Endothelial cell of umbilical vein (primary cell): ENCODE measurements at regions not wholly inside any gene's neighbourhood (a gene's known extent, or its start where the extent isn't known, plus 50 kb on each side); places are given as distances from the start of the nearest gene placed in this dataset.

ENCODE experiments used
- BruUV-seq: library from RNA; stranded (reverse); fragments of 400-500 nt; replicated peaks from 2 replicates; lab custom pipeline; 2021; lab: Mats Ljungman, UMichigan
- CTCF ChIA-PET: fragments of 300-600, 350-600 bp; sonication (Branson Sonifier 250); formaldehyde crosslinking; loops from one replicate; lab custom pipeline; 2021; ENCODE audit warnings: antibody characterized with exemption, inconsistent platforms; lab: Charles Lee
- POLR2A ChIA-PET: fragments of 300-600, 350-600 bp; sonication (Branson Sonifier 250); formaldehyde crosslinking; loops from one replicate; lab custom pipeline; 2021; ENCODE audit warnings: antibody characterized with exemption, inconsistent platforms; lab: Charles Lee
- DNase-seq: peaks from one replicate; pipeline ENCODE4 v3.0.0-alpha.2; 2011; ENCODE audit warnings: low read depth, low spot score
- FAIRE-seq: peaks from 2 replicates; lab custom pipeline; 2011; peaks lifted over from hg19 to GRCh38; lab: Jason Lieb, UNC
- H2AFZ ChIP-seq: 2 replicates; pipeline ENCODE4 v1.6.0; 2012; ENCODE audit warnings: low read depth, low read length, control low read depth, inconsistent platforms
- H3K27ac ChIP-seq: 2 replicates; pipeline ENCODE4 v1.5.1; 2011; ENCODE audit warnings: low read depth, mild to moderate bottlenecking, control low read depth, low read length, moderate library complexity; ENCODE audit not compliant: insufficient read depth
- H3K27me3 ChIP-seq, 2 experiments: 2 replicates each; pipeline versions ENCODE4 v1.6.0 to v1.6.1; 2011; ENCODE audit warnings: low read length in 2 of 2, mixed read lengths in 1 of 2; ENCODE audit not compliant: control insufficient read depth in 2 of 2, insufficient read depth in 2 of 2
- H3K36me3 ChIP-seq, 2 experiments: 2 replicates in 1 of 2; 3 replicates in 1 of 2; pipeline ENCODE4 v1.5.1; 2011; ENCODE audit warnings: low read length in 2 of 2, mild to moderate bottlenecking in 1 of 2, moderate library complexity in 1 of 2; ENCODE audit not compliant: control insufficient read depth in 2 of 2, insufficient read depth in 2 of 2; ENCODE audit errors: extremely low read depth in 1 of 2
- H3K4me1 ChIP-seq: 3 replicates; pipeline ENCODE4 v1.5.1; 2011; ENCODE audit warnings: mild to moderate bottlenecking, low read length; ENCODE audit not compliant: control insufficient read depth, insufficient read depth; ENCODE audit errors: extremely low read depth
- H3K4me2 ChIP-seq: 2 replicates; pipeline ENCODE4 v1.6.1; 2011; ENCODE audit warnings: low read length, control low read depth, mixed read lengths; ENCODE audit not compliant: insufficient read depth
- H3K4me3 ChIP-seq, 3 experiments: fragments of 200-600 bp in 1 of 3; sonication (generic), shearing (Covaris generic) in 1 of 3; replicated peaks in 1 of 3; 2 replicates each; pipeline ENCODE4 v1.5.1; 2011 to 2016; ENCODE audit warnings: control low read depth in 3 of 3, low read length in 3 of 3, mild to moderate bottlenecking in 2 of 3, inconsistent platforms in 1 of 3, low read depth in 1 of 3, moderate library complexity in 1 of 3; ENCODE audit not compliant: insufficient read depth in 1 of 3
- H3K79me2 ChIP-seq: 2 replicates; pipeline ENCODE4 v1.6.0; 2012; ENCODE audit warnings: low read length, inconsistent platforms; ENCODE audit not compliant: control insufficient read depth, insufficient read depth
- H3K9ac ChIP-seq: replicated peaks from 2 replicates; pipeline ENCODE3; 2011; ENCODE audit warnings: low read length, control low read depth; ENCODE audit not compliant: insufficient read depth; ENCODE audit errors: extremely low read depth
- H3K9me1 ChIP-seq: replicated peaks from 3 replicates; pipeline ENCODE4 v1.6.0; 2011; ENCODE audit warnings: mild to moderate bottlenecking, low read length; ENCODE audit not compliant: control insufficient read depth, insufficient read depth; ENCODE audit errors: extremely low read depth
- H3K9me3 ChIP-seq: replicated peaks from 2 replicates; pipeline ENCODE4 v1.5.1; 2012; ENCODE audit warnings: low read length, inconsistent platforms; ENCODE audit not compliant: control insufficient read depth, insufficient read depth
- H4K20me1 ChIP-seq: replicated peaks from 2 replicates; pipeline ENCODE3; 2011; ENCODE audit warnings: mild to moderate bottlenecking, low read length; ENCODE audit not compliant: control insufficient read depth, insufficient read depth; ENCODE audit errors: extremely low read depth
- EZH2 ChIP-seq: IDR thresholded peaks from 2 replicates; pipeline ENCODE4 v1.6.1; 2012; ENCODE audit warnings: borderline replicate concordance, low read depth, mild to moderate bottlenecking, moderate library complexity, low read length, inconsistent platforms; ENCODE audit not compliant: severe bottlenecking
- FOS ChIP-seq: IDR thresholded peaks from 2 replicates; pipeline ENCODE4 v1.6.1; 2011; ENCODE audit warnings: mild to moderate bottlenecking, low read length, moderate library complexity, borderline replicate concordance; ENCODE audit not compliant: insufficient read depth
- GATA2 ChIP-seq: IDR thresholded peaks from 2 replicates; pipeline ENCODE4 v1.7.0; 2011; ENCODE audit warnings: low read depth, mild to moderate bottlenecking, moderate library complexity, mixed read lengths, low read length; ENCODE audit not compliant: insufficient read length, insufficient read depth
- JUN ChIP-seq: IDR thresholded peaks from 2 replicates; pipeline ENCODE4 v1.6.1; 2011; ENCODE audit warnings: borderline replicate concordance, low read depth; ENCODE audit not compliant: insufficient read length, insufficient read depth
- MAX ChIP-seq: IDR thresholded peaks from 2 replicates; pipeline ENCODE4 v1.6.1; 2011; ENCODE audit not compliant: insufficient read depth, insufficient read length
- MYC ChIP-seq: IDR thresholded peaks from one replicate; pipeline ENCODE4 v1.6.1; 2011; ENCODE audit warnings: mild to moderate bottlenecking, low read depth, low read length
- POLR2A ChIP-seq: IDR thresholded peaks from 2 replicates; pipeline ENCODE4 v1.6.1; 2012; ENCODE audit warnings: low read depth, mild to moderate bottlenecking, control low read depth, low read length
- POLR2AphosphoS5 ChIP-seq: IDR thresholded peaks from 2 replicates; pipeline ENCODE4 v1.6.1; 2012; ENCODE audit warnings: low read depth, mild to moderate bottlenecking, control low read depth, low read length, moderate library complexity; ENCODE audit not compliant: insufficient read depth
- dilution Hi-C: fragments of 300-500 bp; cut with MboI; formaldehyde crosslinking; loops from one replicate; pipeline ENCODE4 v1.15.0; 2019; ENCODE audit warnings: low sequenced_read_pairs; ENCODE audit not compliant: extremely low pct_ligation_motif_present
- intact Hi-C: fragments of 100-400 bp; cut with micrococcal nuclease; formaldehyde crosslinking; loops from one replicate; pipeline ENCODE4 v1.10.0; 2022
- TF ChIP-seq, protein P1 (sequence below), 2 donors: IDR thresholded peaks; 1 replicate in 1 of 2; 2 replicates in 1 of 2; pipeline ENCODE4 v1.5.1; 2011; ENCODE audit warnings: low read length in 2 of 2, mild to moderate bottlenecking in 2 of 2, moderate library complexity in 2 of 2, control low read depth in 1 of 2, inconsistent platforms in 1 of 2, low read depth in 1 of 2; ENCODE audit not compliant: insufficient read depth in 1 of 2; ENCODE audit errors: extremely low read depth in 1 of 2

DNA sequence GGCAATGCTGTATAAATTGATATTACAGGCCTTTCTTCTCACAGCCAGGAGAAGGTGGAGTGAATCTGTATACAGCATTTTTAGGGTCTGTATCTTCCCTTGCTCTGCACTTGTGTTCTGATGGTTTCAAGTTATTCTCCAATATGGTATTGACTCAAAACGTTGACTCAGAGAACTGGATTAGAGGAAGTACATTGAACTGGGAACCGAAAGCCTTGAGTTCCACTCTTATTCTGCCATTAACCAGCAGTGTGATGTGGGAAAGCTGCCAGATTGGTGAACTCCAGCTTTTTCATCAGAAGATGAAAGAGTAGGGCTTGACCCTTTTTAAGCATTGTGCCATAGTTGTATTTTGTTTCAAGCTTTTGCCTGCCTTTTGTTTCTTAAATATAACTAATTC, 167.7 kb downstream of the SPRY2 start:
- intact Hi-C loops (no loop called here), dilution Hi-C loops (no loop called here)
- Histone ChIP-seq H3K9me1 (no peaks in the 10 kb centered on the region), H3K79me2 (no peaks in the 10 kb centered on the region), H3K27me3 (no peaks in the 10 kb centered on the region), H3K27ac (no peak overlapping the region), H2AFZ (no peak overlapping the region), H3K9ac (no peak overlapping the region), H3K4me3 (no peak overlapping the region), H3K4me1 (no peaks in the 10 kb centered on the region), H3K9me3 (no peaks in the 10 kb centered on the region), H3K36me3 (no peaks in the 10 kb centered on the region), H4K20me1 (no peaks in the 10 kb centered on the region), H3K4me2 (no peak overlapping the region)
- CTCF ChIA-PET, result no interaction called here
- FAIRE-seq (no peak), DNase-seq (no peak)
- no peak for TF ChIP-seq GATA2
- POLR2A ChIA-PET, result no interaction called here
- no TSS peak for BruUV-seq

DNA sequence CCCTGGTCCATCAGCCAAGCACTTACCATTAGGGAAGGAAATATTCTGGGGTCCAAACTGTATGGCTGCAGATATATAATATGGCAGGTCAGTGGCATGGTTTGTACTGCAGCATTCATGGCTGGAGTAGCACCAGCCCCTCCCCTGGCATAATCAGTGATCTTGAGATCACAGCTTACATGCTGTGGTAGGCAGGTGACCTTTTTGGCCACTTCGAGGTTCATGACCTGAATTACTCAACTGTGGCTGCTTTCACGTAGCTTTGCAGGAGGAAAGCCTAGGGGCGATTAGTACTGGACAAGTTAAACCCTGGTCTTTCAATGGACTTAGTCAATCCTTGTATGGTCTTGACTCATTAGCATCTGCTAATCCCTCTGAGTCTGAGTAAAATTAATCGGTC, 169.8 kb downstream of the SPRY2 start:
- FAIRE-seq, result no peak
- dilution Hi-C loops, result no loop called here
- POLR2A ChIA-PET, result no interaction called here

More for the DNA sequence above, 169.8 kb downstream of the SPRY2 start:
- no peak for TF ChIP-seq EZH2
- no peak for TF ChIP-seq GATA2
- TF ChIP-seq FOS, result no peak
- no peak for TF ChIP-seq MYC
- TF ChIP-seq, protein P1, sequence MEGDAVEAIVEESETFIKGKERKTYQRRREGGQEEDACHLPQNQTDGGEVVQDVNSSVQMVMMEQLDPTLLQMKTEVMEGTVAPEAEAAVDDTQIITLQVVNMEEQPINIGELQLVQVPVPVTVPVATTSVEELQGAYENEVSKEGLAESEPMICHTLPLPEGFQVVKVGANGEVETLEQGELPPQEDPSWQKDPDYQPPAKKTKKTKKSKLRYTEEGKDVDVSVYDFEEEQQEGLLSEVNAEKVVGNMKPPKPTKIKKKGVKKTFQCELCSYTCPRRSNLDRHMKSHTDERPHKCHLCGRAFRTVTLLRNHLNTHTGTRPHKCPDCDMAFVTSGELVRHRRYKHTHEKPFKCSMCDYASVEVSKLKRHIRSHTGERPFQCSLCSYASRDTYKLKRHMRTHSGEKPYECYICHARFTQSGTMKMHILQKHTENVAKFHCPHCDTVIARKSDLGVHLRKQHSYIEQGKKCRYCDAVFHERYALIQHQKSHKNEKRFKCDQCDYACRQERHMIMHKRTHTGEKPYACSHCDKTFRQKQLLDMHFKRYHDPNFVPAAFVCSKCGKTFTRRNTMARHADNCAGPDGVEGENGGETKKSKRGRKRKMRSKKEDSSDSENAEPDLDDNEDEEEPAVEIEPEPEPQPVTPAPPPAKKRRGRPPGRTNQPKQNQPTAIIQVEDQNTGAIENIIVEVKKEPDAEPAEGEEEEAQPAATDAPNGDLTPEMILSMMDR (IDR thresholded peaks at IDR 0.05; ENCODE audit: extremely low read depth in 1 of 2, insufficient read depth in 1 of 2, low read depth in 1 of 2, low read length in 2 of 2), result no peak
- TF ChIP-seq POLR2AphosphoS5, result no peak
- no peak for TF ChIP-seq JUN
- no peak for TF ChIP-seq MAX
- no peak for TF ChIP-seq POLR2A
- Histone ChIP-seq H3K36me3 (no peaks in the 10 kb centered on the region), H3K9me1 (no peaks in the 10 kb centered on the region), H4K20me1 (no peaks in the 10 kb centered on the region), H3K4me2 (no peak overlapping the region), H3K27ac (no peak overlapping the region), H3K27me3 (no peaks in the 10 kb centered on the region), H3K4me1 (no peaks in the 10 kb centered on the region), H3K9ac (no peak overlapping the region), H3K9me3 (no peaks in the 10 kb centered on the region), H2AFZ (no peak overlapping the region), H3K4me3 (no peak overlapping the region), H3K79me2 (no peaks in the 10 kb centered on the region)
- CTCF ChIA-PET, result no interaction called here
- intact Hi-C loops, result no loop called here
- no peak for DNase-seq
- BruUV-seq, result no TSS peak
